Occipital lobe (tissue), 1 donor: ENCODE measurements at regions not wholly inside any gene's neighbourhood (a gene's known extent, or its start where the extent isn't known, plus 50 kb on each side); places are given as distances from the start of the nearest gene placed in this dataset.

Source experiments
- DNase-seq: peaks from one replicate; lab custom pipeline; 2025; lab: John Stamatoyannopoulos, UW

GRCh38 chr15:62437753-62438152 is 272.7 kb upstream of the C2CD4B start:
- no peak for DNase-seq

- DNase-seq = no peak
Measured at GRCh38 chr15:62439543-62440016, 274.5 kb upstream of the C2CD4B start.

GRCh38 chr15:62440362-62441105 is 275.4 kb upstream of the C2CD4B start:
- no peak for DNase-seq

- DNase-seq = no peak
Measured at GRCh38 chr15:62444104-62445022, 279.3 kb upstream of the C2CD4B start.

GRCh38 chr15:62445244-62445643 is 280.2 kb upstream of the C2CD4B start:
- DNase-seq = no peak

- DNase-seq = no peak
Measured at GRCh38 chr15:62446984-62447383, 281.9 kb upstream of the C2CD4B start.

GRCh38 chr15:62447742-62448141 is 282.7 kb upstream of the C2CD4B start:
- no peak for DNase-seq

- DNase-seq = no peak
Measured at GRCh38 chr15:62449638-62450037, 284.6 kb upstream of the C2CD4B start.

- no peak for DNase-seq
Measured at GRCh38 chr15:62450061-62450460, 285.0 kb upstream of the C2CD4B start.

GRCh38 chr15:62452026-62452425 is 286.9 kb upstream of the C2CD4B start:
- DNase-seq = no peak

GRCh38 chr15:62452667-62453066 is 287.6 kb upstream of the C2CD4B start:
- DNase-seq = no peak

- no peak for DNase-seq
Measured at GRCh38 chr15:62453375-62453774, 288.3 kb upstream of the C2CD4B start.

GRCh38 chr15:62453981-62454380 is 288.9 kb upstream of the C2CD4B start:
- DNase-seq = no peak

GRCh38 chr15:62454567-62455172 is 289.6 kb upstream of the C2CD4B start:
- no peak for DNase-seq

GRCh38 chr15:62455441-62455921 is 290.4 kb upstream of the C2CD4B start:
- DNase-seq = no peak

GRCh38 chr15:62456011-62456920 is 291.2 kb upstream of the C2CD4B start:
- DNase-seq = no peak

- no peak for DNase-seq
Measured at GRCh38 chr15:62457100-62457499, 292.0 kb upstream of the C2CD4B start.

- DNase-seq = no peak
Measured at GRCh38 chr15:62459875-62460274, 294.8 kb upstream of the C2CD4B start.

GRCh38 chr15:62462268-62462667 is 297.2 kb upstream of the C2CD4B start:
- no peak for DNase-seq

- no peak for DNase-seq
Measured at GRCh38 chr15:62462721-62463120, 297.6 kb upstream of the C2CD4B start.

GRCh38 chr15:62464705-62465104 is 299.6 kb upstream of the C2CD4B start:
- DNase-seq = no peak
